K562 (cell line): ENCODE measurements at regions not wholly inside any gene's neighbourhood (a gene's known extent, or its start where the extent isn't known, plus 50 kb on each side); places are given as distances from the start of the nearest gene placed in this dataset.

Source experiments
- BCOR ChIP-seq: fragments of 450-650 bp; IDR thresholded peaks from 2 replicates; pipeline ENCODE4 v1.6.1; 2016
- CHAMP1 ChIP-seq: fragments of 450-650 bp; IDR thresholded peaks from 2 replicates; pipeline ENCODE4 v1.6.1; 2016; ENCODE audit warnings: mild to moderate bottlenecking
- CHD2 ChIP-seq: IDR thresholded peaks from 2 replicates; pipeline ENCODE4 v1.6.1; 2011; ENCODE audit warnings: low read depth, low read length
- DACH1 ChIP-seq: fragments of 450-650 bp; IDR thresholded peaks from 2 replicates; pipeline ENCODE4 v1.6.1; 2018; ENCODE audit not compliant: partially characterized antibody
- EP400 ChIP-seq: fragments of 450-650 bp; IDR thresholded peaks from 2 replicates; pipeline ENCODE4 v1.6.1; 2017; ENCODE audit warnings: antibody characterized with exemption, mild to moderate bottlenecking, moderate library complexity
- FOXA1 ChIP-seq: fragments of 450-650 bp; IDR thresholded peaks from 2 replicates; pipeline ENCODE4 v1.6.1; 2016; ENCODE audit warnings: mild to moderate bottlenecking, borderline replicate concordance
- FOXJ2 ChIP-seq: fragments of 200-800 bp; sonication (Bioruptor generic); IDR thresholded peaks from 2 replicates; pipeline ENCODE4 v1.6.1; 2016; ENCODE audit warnings: missing genetic modification characterization, missing compliant biosample characterization
- HDAC1 ChIP-seq, 2 experiments: fragments of 450-650 bp; IDR thresholded peaks; 2 replicates each; pipeline ENCODE4 v1.6.1; 2016 to 2017; ENCODE audit warnings: inconsistent platforms in 1 of 2, mild to moderate bottlenecking in 1 of 2, moderate library complexity in 1 of 2
- HDAC3 ChIP-seq: fragments of 450-650 bp; IDR thresholded peaks from 2 replicates; pipeline ENCODE4 v1.6.1; 2018; ENCODE audit warnings: borderline replicate concordance, mild to moderate bottlenecking, moderate library complexity; ENCODE audit not compliant: partially characterized antibody
- KDM1A ChIP-seq, 2 experiments: fragments of 450-650 bp; IDR thresholded peaks; 2 replicates each; pipeline ENCODE4 v1.6.1; 2016; ENCODE audit warnings: mild to moderate bottlenecking in 2 of 2
- KDM2B ChIP-seq: fragments of 250-450 bp; sonication (Bioruptor Pico); IDR thresholded peaks from 2 replicates; pipeline ENCODE4 v1.8.0; 2021; ENCODE audit warnings: mild to moderate bottlenecking, moderate library complexity
- LEF1 ChIP-seq: fragments of 450-650 bp; IDR thresholded peaks from 2 replicates; pipeline ENCODE4 v1.6.1; 2016; ENCODE audit warnings: mild to moderate bottlenecking
- NR2C1 ChIP-seq, 2 experiments: fragments of 450-650 bp; IDR thresholded peaks; 2 replicates each; pipeline ENCODE4 v1.6.1; 2017; ENCODE audit warnings: mild to moderate bottlenecking in 2 of 2, antibody characterized with exemption in 1 of 2, inconsistent platforms in 1 of 2, missing compliant biosample characterization in 1 of 2, missing genetic modification characterization in 1 of 2
- NUFIP1 ChIP-seq: fragments of 450-650 bp; IDR thresholded peaks from 2 replicates; pipeline ENCODE4 v1.6.1; 2018; ENCODE audit not compliant: partially characterized antibody
- PPARD ChIP-seq: fragments of 250-450 bp; sonication (Bioruptor Pico); IDR thresholded peaks from 2 replicates; pipeline ENCODE4 v1.8.0; 2022; ENCODE audit warnings: inconsistent platforms, mild to moderate bottlenecking, moderate library complexity
- PTTG1 ChIP-seq: fragments of 450-650 bp; IDR thresholded peaks from 2 replicates; pipeline ENCODE4 v1.6.1; 2016; ENCODE audit warnings: low read depth, mild to moderate bottlenecking, missing genetic modification characterization, missing compliant biosample characterization
- RUNX1 ChIP-seq: sonication (generic); IDR thresholded peaks from 2 replicates; pipeline ENCODE4 v1.6.1; 2016; ENCODE audit warnings: antibody characterized with exemption, low read depth
- SAFB2 ChIP-seq: fragments of 200-400 bp; formaldehyde crosslinking; IDR thresholded peaks from 2 replicates; pipeline ENCODE4 v1.6.1; 2018; ENCODE audit warnings: borderline replicate concordance, low read length, low read depth, moderate library complexity; ENCODE audit not compliant: severe bottlenecking
- TARDBP ChIP-seq: fragments of 450-650 bp; IDR thresholded peaks from 2 replicates; pipeline ENCODE4 v1.6.1; 2016
- TRIM24 ChIP-seq, 2 experiments: fragments of 450-650 bp; IDR thresholded peaks; 2 replicates each; pipeline ENCODE4 v1.6.1; 2016
- WHSC1 ChIP-seq: IDR thresholded peaks from one replicate; pipeline ENCODE4 v1.6.1; 2012; ENCODE audit warnings: low read length, control low read depth, inconsistent platforms
- YY1 ChIP-seq, 3 experiments: IDR thresholded peaks; 2 replicates each; pipeline ENCODE4 v1.6.1; 2011; ENCODE audit warnings: low read length in 2 of 3, mild to moderate bottlenecking in 2 of 3, moderate library complexity in 2 of 3, borderline replicate concordance in 1 of 3, control low read depth in 1 of 3, low read depth in 1 of 3; ENCODE audit not compliant: insufficient read depth in 3 of 3, insufficient replicate concordance in 2 of 3, control insufficient read depth in 1 of 3, insufficient read length in 1 of 3; ENCODE audit errors: extremely low read depth in 1 of 3
- ZNF197 ChIP-seq: fragments of 200-800 bp; sonication (Bioruptor generic); IDR thresholded peaks from 2 replicates; pipeline ENCODE4 v1.6.1; 2016; ENCODE audit warnings: low read depth, missing genetic modification characterization, missing compliant biosample characterization
- ZNF232 ChIP-seq: sonication (generic); formaldehyde crosslinking; IDR thresholded peaks from 2 replicates; pipeline ENCODE4 v1.8.0; 2022; ENCODE audit warnings: mild to moderate bottlenecking, missing genetic modification reagents
- ZNF644 ChIP-seq: fragments of 200-800 bp; sonication (Bioruptor generic); IDR thresholded peaks from 2 replicates; pipeline ENCODE4 v1.6.1; 2016; ENCODE audit warnings: low read depth, missing genetic modification characterization, missing compliant biosample characterization
- ZNF699 ChIP-seq: fragments of 250-450 bp; sonication (Bioruptor Pico); IDR thresholded peaks from 2 replicates; pipeline ENCODE4 v1.8.0; 2021; ENCODE audit warnings: mild to moderate bottlenecking, moderate library complexity; ENCODE audit not compliant: insufficient replicate concordance
- ZNF75A ChIP-seq: fragments of 450-650 bp; formaldehyde crosslinking; IDR thresholded peaks from 2 replicates; pipeline ENCODE4 v1.4.0; 2020; ENCODE audit warnings: mild to moderate bottlenecking
- TF ChIP-seq, protein P1 (sequence below): fragments of 250-450 bp; sonication (Bioruptor Pico); IDR thresholded peaks from 2 replicates; pipeline ENCODE4 v1.5.0; 2021

DNA sequence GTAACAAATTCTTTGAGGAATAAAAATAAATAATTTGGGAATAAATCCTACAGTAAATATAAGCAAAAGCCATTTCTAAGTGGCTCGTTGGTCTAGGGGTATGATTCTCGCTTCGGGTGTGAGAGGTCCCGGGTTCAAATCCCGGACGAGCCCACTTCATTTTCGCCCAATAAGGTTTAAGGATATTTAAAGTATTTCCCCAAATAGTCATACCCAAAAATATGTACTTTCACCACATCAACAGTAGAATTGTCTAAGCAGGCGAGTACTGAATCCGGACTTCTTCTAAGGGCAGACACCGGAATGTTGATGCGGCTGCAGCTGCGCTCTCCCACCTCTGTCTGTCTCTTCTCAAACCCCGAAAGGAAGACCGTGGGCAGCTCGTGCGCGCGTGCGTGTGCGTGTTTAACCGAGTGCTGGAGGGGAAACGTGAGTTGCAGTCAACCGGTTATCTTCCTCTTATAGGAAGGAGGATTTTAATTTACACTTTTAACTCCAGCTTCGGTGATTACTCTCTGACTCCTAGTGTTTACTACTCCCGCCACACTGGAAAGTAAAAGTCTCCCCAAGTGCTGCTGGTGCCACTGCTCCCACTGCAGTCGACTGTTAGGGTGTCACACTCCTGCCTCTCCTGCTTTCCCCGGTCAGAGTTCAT, 155.7 kb upstream of the PRSS16 start (continued):
- TF ChIP-seq WHSC1 (no peak), FOXJ2 (peak; percentile 61; the same call in 1 of the 2 replicates), ZNF232 (no peak), PPARD (CRISPR knock-in tag) (no peak), DACH1 (no peak), NR2C1 (IDR thresholded peaks at IDR 0.05) (peak; percentile 49; the same call in 1 of the 2 replicates), NR2C1 (tag; IDR thresholded peaks at IDR 0.05) (no peak), BCOR (peak; percentile 73), HDAC3 (no peak), KDM2B (CRISPR knock-in tag) (no peak; the same call in 1 of the 2 replicates), LEF1 (0 out of 2 replicates have a peak, but pooled peaks have one; percentile 52), EP400 (peak; percentile 60), NUFIP1 (no peak), ZNF75A (CRISPR knock-in tag) (no peak), ZNF699 (no peak), CHD2 (0 out of 2 replicates have a peak, but pooled peaks have one; percentile 19), TRIM24 (IDR thresholded peaks at IDR 0.05) (peak in 1 of 2 experiments; percentile 37; a peak in 1 of 4 replicates), RUNX1 (no peak), FOXA1 (no peak), SAFB2 (no peak), ZNF644 (peak; percentile 84), KDM1A (IDR thresholded peaks at IDR 0.05) (peak; percentile 67 to 77; a peak in 3 of 4 replicates), CHAMP1 (peak; percentile 52; the same call in 1 of the 2 replicates), HDAC1 (IDR thresholded peaks at IDR 0.05) (peak; percentile 66 to 88; a peak in 3 of 4 replicates), TARDBP (peak; percentile 65), YY1 (IDR thresholded peaks at IDR 0.05; ENCODE audit: borderline replicate concordance in 1 of 3, control insufficient read depth in 1 of 3, extremely low read depth in 1 of 3, insufficient read depth in 3 of 3, insufficient read length in 1 of 3, insufficient replicate concordance in 2 of 3, low read depth in 1 of 3, low read length in 2 of 3) (peak in 2 of 3 experiments; percentile 4 to 29), PTTG1 (tag) (no peak), ZNF197 (CRISPR knock-in tag) (no peak)
- TF ChIP-seq, protein P1, sequence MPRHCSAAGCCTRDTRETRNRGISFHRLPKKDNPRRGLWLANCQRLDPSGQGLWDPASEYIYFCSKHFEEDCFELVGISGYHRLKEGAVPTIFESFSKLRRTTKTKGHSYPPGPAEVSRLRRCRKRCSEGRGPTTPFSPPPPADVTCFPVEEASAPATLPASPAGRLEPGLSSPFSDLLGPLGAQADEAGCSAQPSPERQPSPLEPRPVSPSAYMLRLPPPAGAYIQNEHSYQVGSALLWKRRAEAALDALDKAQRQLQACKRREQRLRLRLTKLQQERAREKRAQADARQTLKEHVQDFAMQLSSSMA (CRISPR knock-in tag): no peak
